ENCODE measurements at regions not wholly inside any gene's neighbourhood (a gene's known extent, or its start where the extent isn't known, plus 50 kb on each side); places are given as distances from the start of the nearest gene placed in this dataset.

DNA sequence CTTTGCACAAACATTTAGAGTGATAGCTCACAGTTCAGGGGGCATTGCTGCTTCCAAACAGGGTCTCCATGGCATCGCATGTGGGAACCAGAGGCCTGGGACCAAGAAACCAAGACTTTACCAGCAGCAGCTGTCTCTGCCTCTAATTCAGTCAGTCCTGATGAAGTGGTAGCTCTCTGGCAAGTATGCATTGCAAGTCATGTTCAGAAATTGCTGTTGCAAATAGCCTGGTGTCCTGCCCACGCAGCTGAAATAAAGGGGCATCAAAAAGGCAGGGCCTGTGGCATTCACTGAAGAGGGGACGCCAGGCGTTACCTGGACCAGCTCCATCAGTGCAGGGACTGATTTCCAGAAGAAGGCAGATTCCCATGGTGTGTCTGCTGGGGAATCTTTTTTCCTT is 121.3 kb downstream of the CD47 start:
- no peak for TF ChIP-seq POLR2A (IDR thresholded peaks at IDR 0.05)
- TF ChIP-seq, protein P1, sequence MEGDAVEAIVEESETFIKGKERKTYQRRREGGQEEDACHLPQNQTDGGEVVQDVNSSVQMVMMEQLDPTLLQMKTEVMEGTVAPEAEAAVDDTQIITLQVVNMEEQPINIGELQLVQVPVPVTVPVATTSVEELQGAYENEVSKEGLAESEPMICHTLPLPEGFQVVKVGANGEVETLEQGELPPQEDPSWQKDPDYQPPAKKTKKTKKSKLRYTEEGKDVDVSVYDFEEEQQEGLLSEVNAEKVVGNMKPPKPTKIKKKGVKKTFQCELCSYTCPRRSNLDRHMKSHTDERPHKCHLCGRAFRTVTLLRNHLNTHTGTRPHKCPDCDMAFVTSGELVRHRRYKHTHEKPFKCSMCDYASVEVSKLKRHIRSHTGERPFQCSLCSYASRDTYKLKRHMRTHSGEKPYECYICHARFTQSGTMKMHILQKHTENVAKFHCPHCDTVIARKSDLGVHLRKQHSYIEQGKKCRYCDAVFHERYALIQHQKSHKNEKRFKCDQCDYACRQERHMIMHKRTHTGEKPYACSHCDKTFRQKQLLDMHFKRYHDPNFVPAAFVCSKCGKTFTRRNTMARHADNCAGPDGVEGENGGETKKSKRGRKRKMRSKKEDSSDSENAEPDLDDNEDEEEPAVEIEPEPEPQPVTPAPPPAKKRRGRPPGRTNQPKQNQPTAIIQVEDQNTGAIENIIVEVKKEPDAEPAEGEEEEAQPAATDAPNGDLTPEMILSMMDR (IDR thresholded peaks at IDR 0.05) = no peak
